ENCODE measurements at regions not wholly inside any gene's neighbourhood (a gene's known extent, or its start where the extent isn't known, plus 50 kb on each side); places are given as distances from the start of the nearest gene placed in this dataset.

GRCh38 chr12:74725154-74725553 lies 187.5 kb downstream of the ATXN7L3B start:
- no peak overlapping the region for H3K27ac Mint-ChIP-seq (ENCODE audit: unreplicated experiment)
- DNase-seq = no peak

GRCh38 chr12:74728006-74728405 lies 190.4 kb downstream of the ATXN7L3B start:
- POLR2A ChIA-PET = no interaction called here
- Mint-ChIP-seq H3K4me3 (ENCODE audit: unreplicated experiment) (no peak overlapping the region), H3K27me3 (ENCODE audit: insufficient read depth, unreplicated experiment) (no peaks in the 10 kb centered on the region), H3K9me3 (ENCODE audit: unreplicated experiment) (no peaks in the 10 kb centered on the region), H3K27ac (ENCODE audit: unreplicated experiment) (no peak overlapping the region), H3K4me1 (ENCODE audit: low read depth, unreplicated experiment) (no peaks in the 10 kb centered on the region), H3K36me3 (ENCODE audit: insufficient read depth, unreplicated experiment) (no peaks in the 10 kb centered on the region)
- BruUV-seq (replicated peaks) = no TSS peak
- Histone ChIP-seq H3K4me3 (ENCODE audit: low read depth, low read length) (no peak overlapping the region), H3K9me3 (no peaks in the 10 kb centered on the region), H3K36me3 (ENCODE audit: control insufficient read depth, insufficient read depth, low read length) (no peaks in the 10 kb centered on the region), H3K4me1 (no peaks in the 10 kb centered on the region), H3K27me3 (replicated peaks; ENCODE audit: control insufficient read depth, insufficient read depth, low read length) (no peaks in the 10 kb centered on the region)
- CTCF ChIA-PET = no interaction called here
- intact Hi-C loops (cut with micrococcal nuclease; ENCODE audit: unreplicated experiment) = no loop called here
- no peak for DNase-seq
- TF ChIP-seq CTCF (IDR thresholded peaks at IDR 0.05; ENCODE audit: insufficient read depth in 1 of 2, low read depth in 1 of 2, low read length in 1 of 2, severe bottlenecking in 1 of 2, unreplicated experiment in 1 of 2) = no peak

More at GRCh38 chr12:74725154-74725553, 187.5 kb downstream of the ATXN7L3B start:
- no peaks in the 10 kb centered on the region for H3K36me3 Mint-ChIP-seq (ENCODE audit: insufficient read depth, unreplicated experiment)
- ChIA-PET CTCF (no interaction called here), POLR2A (no interaction called here)
- no peaks in the 10 kb centered on the region for H3K4me1 Mint-ChIP-seq (ENCODE audit: low read depth, unreplicated experiment)
- Histone ChIP-seq H3K4me1 (no peaks in the 10 kb centered on the region), H3K36me3 (ENCODE audit: control insufficient read depth, insufficient read depth, low read length) (no peaks in the 10 kb centered on the region), H3K27me3 (replicated peaks; ENCODE audit: control insufficient read depth, insufficient read depth, low read length) (no peaks in the 10 kb centered on the region), H3K9me3 (no peaks in the 10 kb centered on the region), H3K4me3 (ENCODE audit: low read depth, low read length) (no peak overlapping the region)
- no peak overlapping the region for H3K4me3 Mint-ChIP-seq (ENCODE audit: unreplicated experiment)
- intact Hi-C loops (cut with micrococcal nuclease; ENCODE audit: unreplicated experiment) = no loop called here
- H3K27me3 Mint-ChIP-seq (ENCODE audit: insufficient read depth, unreplicated experiment) = no peaks in the 10 kb centered on the region
- no TSS peak for BruUV-seq (replicated peaks)
- H3K9me3 Mint-ChIP-seq (ENCODE audit: unreplicated experiment) = no peaks in the 10 kb centered on the region
- TF ChIP-seq CTCF (IDR thresholded peaks at IDR 0.05; ENCODE audit: insufficient read depth in 1 of 2, low read depth in 1 of 2, low read length in 1 of 2, severe bottlenecking in 1 of 2, unreplicated experiment in 1 of 2) = no peak

- no peaks in the 10 kb centered on the region for H3K9me3 Mint-ChIP-seq (ENCODE audit: unreplicated experiment)
- H3K4me1 ChIP-seq = no peaks in the 10 kb centered on the region
- no peak overlapping the region for H3K4me3 Mint-ChIP-seq (ENCODE audit: unreplicated experiment)
- intact Hi-C loops (cut with micrococcal nuclease; ENCODE audit: unreplicated experiment) = no loop called here
- H3K36me3 Mint-ChIP-seq (ENCODE audit: insufficient read depth, unreplicated experiment) = no peaks in the 10 kb centered on the region
- no peaks in the 10 kb centered on the region for H3K27me3 ChIP-seq (replicated peaks; ENCODE audit: control insufficient read depth, insufficient read depth, low read length)
- no peak overlapping the region for H3K4me3 ChIP-seq (ENCODE audit: low read depth, low read length)
- H3K27ac Mint-ChIP-seq (ENCODE audit: unreplicated experiment) = no peak overlapping the region
- ChIA-PET CTCF (no interaction called here), POLR2A (no interaction called here)
- H3K27me3 Mint-ChIP-seq (ENCODE audit: insufficient read depth, unreplicated experiment) = no peaks in the 10 kb centered on the region
- no peak for DNase-seq
- BruUV-seq (replicated peaks) = no TSS peak
- no peaks in the 10 kb centered on the region for H3K4me1 Mint-ChIP-seq (ENCODE audit: low read depth, unreplicated experiment)
- no peaks in the 10 kb centered on the region for H3K9me3 ChIP-seq
- H3K36me3 ChIP-seq (ENCODE audit: control insufficient read depth, insufficient read depth, low read length) = no peaks in the 10 kb centered on the region
- TF ChIP-seq CTCF (IDR thresholded peaks at IDR 0.05; ENCODE audit: insufficient read depth in 1 of 2, low read depth in 1 of 2, low read length in 1 of 2, severe bottlenecking in 1 of 2, unreplicated experiment in 1 of 2) = no peak
Observed at GRCh38 chr12:74732164-74732784, 194.6 kb downstream of the ATXN7L3B start.

All from Caco-2 (cell line).